GM12873 (cell line): ENCODE measurements at regions not wholly inside any gene's neighbourhood (a gene's known extent, or its start where the extent isn't known, plus 50 kb on each side); places are given as distances from the start of the nearest gene placed in this dataset.

Experiments used
- CTCF ChIP-seq: IDR thresholded peaks from 2 replicates; pipeline ENCODE4 v1.5.1; 2012; ENCODE audit warnings: low read depth, mild to moderate bottlenecking, moderate library complexity, low read length, control low read depth; ENCODE audit not compliant: insufficient read depth; ENCODE audit errors: missing control alignments

DNA sequence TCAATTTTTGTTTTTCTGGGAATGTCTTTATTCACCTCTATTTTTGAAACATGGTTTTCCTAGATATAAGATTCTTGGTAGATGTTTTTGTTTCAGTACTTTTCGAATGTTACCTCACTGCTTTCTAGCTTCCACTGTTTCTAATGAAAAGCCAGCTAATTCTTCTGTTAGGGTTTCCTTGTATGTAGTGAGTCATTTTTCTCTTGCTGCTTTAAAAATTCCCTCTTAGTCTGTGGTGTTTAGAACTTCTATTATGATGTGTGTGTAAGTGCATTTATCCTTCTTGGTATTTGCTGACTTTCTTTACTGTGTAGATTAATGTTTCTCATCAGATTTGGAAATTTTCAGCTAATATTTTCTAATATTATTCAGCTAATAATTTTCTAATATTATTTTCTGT, 151.1 kb upstream of the OSTN start:
- TF ChIP-seq CTCF = no peak

DNA sequence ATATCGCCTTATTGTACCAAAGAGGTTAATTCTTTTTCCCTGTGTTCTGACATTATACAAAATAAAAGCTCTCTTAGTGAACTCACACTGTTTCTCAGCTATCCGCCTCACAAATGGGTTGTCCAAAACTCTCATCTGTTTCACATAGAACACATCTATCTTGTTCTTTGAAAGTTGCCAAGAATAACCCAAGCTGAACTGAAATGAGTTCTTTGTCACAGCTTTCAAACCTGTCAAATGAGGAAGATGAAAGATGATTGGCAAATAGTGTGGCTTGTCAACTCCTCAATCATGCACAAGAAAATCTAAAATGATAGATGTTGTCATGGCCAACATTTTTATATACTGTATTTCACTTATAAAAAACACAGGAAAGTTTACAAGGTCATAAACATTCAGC, 168.1 kb upstream of the OSTN start:
- TF ChIP-seq CTCF = no peak

DNA sequence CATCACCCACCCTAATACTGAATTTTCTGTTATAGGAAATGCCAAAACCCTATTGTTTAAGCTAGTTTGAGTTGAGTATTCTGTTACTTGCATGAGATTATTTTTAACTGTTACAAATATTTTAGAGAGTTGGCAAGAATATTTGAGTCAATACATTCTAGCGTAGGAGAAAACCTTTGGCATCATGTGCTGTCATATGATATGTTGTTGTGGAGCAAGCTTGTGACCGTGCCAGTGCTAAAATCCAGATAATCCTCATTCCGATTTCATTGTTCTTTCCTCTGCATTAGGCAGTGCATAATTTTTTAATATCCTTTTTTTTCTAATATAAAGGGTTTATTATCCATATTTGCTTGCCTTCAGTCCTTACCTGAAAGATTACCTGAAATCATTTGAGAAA, 168.0 kb upstream of the GMNC start:
- TF ChIP-seq CTCF = no peak

- no peak for TF ChIP-seq CTCF
These were observed 164.3 kb upstream of the GMNC start for GRCh38 chr3:191026746-191027145.

- no peak for TF ChIP-seq CTCF
These were observed 158.4 kb upstream of the GMNC start for GRCh38 chr3:191020730-191021396.

GRCh38 chr3:191019855-191020254, 157.4 kb upstream of the GMNC start:
- no peak for TF ChIP-seq CTCF

- no peak for TF ChIP-seq CTCF
These were observed 145.6 kb upstream of the GMNC start for GRCh38 chr3:191008074-191008473.
